Ovary (tissue), 7 donors: ENCODE measurements at regions not wholly inside any gene's neighbourhood (a gene's known extent, or its start where the extent isn't known, plus 50 kb on each side); places are given as distances from the start of the nearest gene placed in this dataset.

Source experiments
- DNase-seq, 5 donors: peaks; one replicate each; pipeline ENCODE4 v3.0.0-alpha.2; 2019 to 2020
- H3K27ac ChIP-seq, 2 donors: fragments of 200-600 bp; one replicate each; pipeline versions ENCODE4 v1.5.1 to v1.8.0; 2019 to 2022
- H3K27me3 ChIP-seq: fragments of 200-600 bp; one replicate; pipeline ENCODE4 v1.8.0; 2022
- H3K36me3 ChIP-seq: fragments of 200-600 bp; sonication (generic); one replicate; pipeline ENCODE4 v1.5.1; 2019
- H3K4me1 ChIP-seq: one replicate; pipeline ENCODE4 v1.8.1; 2013; ENCODE audit warnings: mild to moderate bottlenecking, moderate library complexity; ENCODE audit not compliant: insufficient read depth
- H3K4me3 ChIP-seq: fragments of 200-600 bp; sonication (generic); one replicate; pipeline ENCODE4 v1.5.1; 2017
- H3K9me3 ChIP-seq, 2 donors: fragments of 200-600 bp in 1 of 2; sonication (generic) in 1 of 2; one replicate each; pipeline versions ENCODE4 v1.5.1 to v1.8.1; 2013 to 2019; ENCODE audit warnings: mild to moderate bottlenecking in 1 of 2, moderate library complexity in 1 of 2
- EP300 ChIP-seq: sonication (generic); formaldehyde crosslinking; IDR thresholded peaks from one replicate; pipeline ENCODE4 v1.6.1; 2017; ENCODE audit warnings: antibody characterized with exemption
- POLR2A ChIP-seq: fragments of 450-650 bp; IDR thresholded peaks from one replicate; pipeline ENCODE4 v1.6.1; 2017; ENCODE audit warnings: antibody characterized with exemption, mild to moderate bottlenecking, moderate library complexity
- WGBS, 3 donors: extraction: QIAGEN DNeasy Blood & Tissue Kit in 1 of 3; methylation state at CpG; one replicate each; pipeline versions ENCODE4 v1.1.5 to v1.1.7; 2013 to 2017; 5-methylcytosine and 5-hydroxymethylcytosine counted together
- intact Hi-C, 4 donors: fragments of 100-400 bp; cut with DNase I; formaldehyde crosslinking; loops; one replicate each; pipeline versions ENCODE4 v1.11.0 to v1.15.1; 2022 to 2023
- TF ChIP-seq, protein P1 (sequence below), 3 donors: fragments of 450-650 bp in 2 of 3; fragments of 200-600 bp in 1 of 3; IDR thresholded peaks; one replicate each; pipeline versions ENCODE4 v1.5.1 to v1.8.0; 2016 to 2022; ENCODE audit warnings: antibody characterized with exemption in 3 of 3, mild to moderate bottlenecking in 1 of 3
- donor health status: DM: no; HTN: no; CAD: no; lungs with moderate emphysema.
- donor health status: DM: no; HTN: no; CAD: no.
- donor health status: Bipolar disorder and iron deficiency.
- donor health status: DM: no; HTN: no; CAD: no.
- donor health status: DM: yes; HTN: yes; CAD: no.

- intact Hi-C loops = loop anchor here in 2 of 4 donors (10.0 kb wide), 3 partner anchors 114 to 264 kb away; no protein-coding TSS in a partner anchor
- Histone ChIP-seq H3K27me3 (no peaks in the 10 kb centered on the region), H3K9me3 (no peaks in the 10 kb centered on the region), H3K4me1 (no peaks in the 10 kb centered on the region), H3K4me3 (no peak overlapping the region), H3K27ac (no peak overlapping the region), H3K36me3 (no peaks in the 10 kb centered on the region)
- TF ChIP-seq EP300 = no peak
- TF ChIP-seq POLR2A = no peak
- TF ChIP-seq, protein P1, sequence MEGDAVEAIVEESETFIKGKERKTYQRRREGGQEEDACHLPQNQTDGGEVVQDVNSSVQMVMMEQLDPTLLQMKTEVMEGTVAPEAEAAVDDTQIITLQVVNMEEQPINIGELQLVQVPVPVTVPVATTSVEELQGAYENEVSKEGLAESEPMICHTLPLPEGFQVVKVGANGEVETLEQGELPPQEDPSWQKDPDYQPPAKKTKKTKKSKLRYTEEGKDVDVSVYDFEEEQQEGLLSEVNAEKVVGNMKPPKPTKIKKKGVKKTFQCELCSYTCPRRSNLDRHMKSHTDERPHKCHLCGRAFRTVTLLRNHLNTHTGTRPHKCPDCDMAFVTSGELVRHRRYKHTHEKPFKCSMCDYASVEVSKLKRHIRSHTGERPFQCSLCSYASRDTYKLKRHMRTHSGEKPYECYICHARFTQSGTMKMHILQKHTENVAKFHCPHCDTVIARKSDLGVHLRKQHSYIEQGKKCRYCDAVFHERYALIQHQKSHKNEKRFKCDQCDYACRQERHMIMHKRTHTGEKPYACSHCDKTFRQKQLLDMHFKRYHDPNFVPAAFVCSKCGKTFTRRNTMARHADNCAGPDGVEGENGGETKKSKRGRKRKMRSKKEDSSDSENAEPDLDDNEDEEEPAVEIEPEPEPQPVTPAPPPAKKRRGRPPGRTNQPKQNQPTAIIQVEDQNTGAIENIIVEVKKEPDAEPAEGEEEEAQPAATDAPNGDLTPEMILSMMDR (IDR thresholded peaks at IDR 0.05) = no peak
- no peak for DNase-seq
- WGBS, 3 donors = 75 to 80% (median 78%) methylated on average over 17 of the region's 17 CpGs
Observed at GRCh38 chr19:29878973-29879654, 62.9 kb upstream of the URI1 start.

DNA sequence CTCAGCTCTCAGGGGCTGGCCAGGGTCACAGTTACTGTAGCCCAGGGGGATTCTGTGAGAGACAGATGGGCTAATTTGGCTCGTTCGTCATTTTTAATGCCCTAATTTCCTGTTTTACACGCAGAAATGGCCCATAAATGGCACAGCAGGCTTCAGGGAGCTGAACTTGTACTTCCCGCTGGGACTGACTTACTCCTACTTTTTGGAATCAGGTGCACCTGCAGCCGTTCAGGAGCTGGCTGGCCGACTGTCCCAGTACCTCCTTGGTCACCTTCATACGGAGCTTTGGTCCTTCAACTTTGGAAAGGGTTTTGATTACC is 62.4 kb upstream of the URI1 start:
- H3K9me3 ChIP-seq = no peaks in the 10 kb centered on the region
- TF ChIP-seq, protein P1 (IDR thresholded peaks at IDR 0.05) = no peak
- TF ChIP-seq POLR2A = no peak
- TF ChIP-seq EP300 = no peak
- H3K4me3 ChIP-seq = no peak overlapping the region
- H3K36me3 ChIP-seq = no peaks in the 10 kb centered on the region
- DNase-seq = no peak
- H3K27me3 ChIP-seq = no peaks in the 10 kb centered on the region
- 62 to 65% (median 63%) methylated on average over 7 of the region's 7 CpGs for WGBS, 3 donors
- intact Hi-C loops = loop anchor here in 2 of 4 donors (10.0 kb wide), 3 partner anchors 115 to 265 kb away; no protein-coding TSS in a partner anchor
- H3K4me1 ChIP-seq = no peaks in the 10 kb centered on the region
- H3K27ac ChIP-seq = no peak overlapping the region

DNA sequence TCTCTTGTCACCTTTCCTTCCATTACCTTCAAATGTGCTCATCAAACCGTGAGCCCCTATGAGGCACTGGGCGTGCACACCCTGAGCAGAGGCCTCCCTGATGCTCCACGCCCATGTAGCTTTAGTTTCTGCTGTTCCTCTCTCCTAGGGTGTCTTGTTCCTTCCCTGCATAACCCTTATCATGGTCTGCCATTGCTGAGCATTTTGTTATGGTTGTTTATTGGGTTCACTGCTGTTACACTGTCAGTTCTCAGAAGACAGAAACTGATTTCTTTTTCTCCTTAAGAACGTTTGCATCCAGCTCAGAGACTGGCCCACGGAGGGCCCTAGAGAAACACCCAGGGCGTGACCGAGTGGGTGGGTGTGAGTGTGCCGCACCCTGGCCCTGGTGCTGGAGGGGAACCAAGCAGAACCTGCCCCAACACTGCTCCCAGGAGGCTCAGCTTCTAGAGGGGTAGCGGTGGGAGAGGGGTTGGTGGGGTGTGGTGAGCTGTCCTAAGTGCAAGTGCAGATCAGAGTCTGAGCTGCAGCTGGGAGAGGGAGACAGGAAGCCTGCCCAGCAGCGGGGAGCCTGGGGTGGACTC is 61.4 kb upstream of the URI1 start:
- TF ChIP-seq POLR2A (no peak), EP300 (no peak)
- TF ChIP-seq, protein P1 (IDR thresholded peaks at IDR 0.05) = no peak
- no peak overlapping the region for H3K4me3 ChIP-seq
- WGBS, 3 donors = 66 to 71% (median 70%) methylated on average over 10 of the region's 10 CpGs
- H3K36me3 ChIP-seq = no peaks in the 10 kb centered on the region
- H3K27ac ChIP-seq = no peak overlapping the region
- no peak for DNase-seq
- H3K27me3 ChIP-seq = no peaks in the 10 kb centered on the region
- intact Hi-C loops = no loop called here
- H3K4me1 ChIP-seq = no peaks in the 10 kb centered on the region
- H3K9me3 ChIP-seq = no peaks in the 10 kb centered on the region

DNA sequence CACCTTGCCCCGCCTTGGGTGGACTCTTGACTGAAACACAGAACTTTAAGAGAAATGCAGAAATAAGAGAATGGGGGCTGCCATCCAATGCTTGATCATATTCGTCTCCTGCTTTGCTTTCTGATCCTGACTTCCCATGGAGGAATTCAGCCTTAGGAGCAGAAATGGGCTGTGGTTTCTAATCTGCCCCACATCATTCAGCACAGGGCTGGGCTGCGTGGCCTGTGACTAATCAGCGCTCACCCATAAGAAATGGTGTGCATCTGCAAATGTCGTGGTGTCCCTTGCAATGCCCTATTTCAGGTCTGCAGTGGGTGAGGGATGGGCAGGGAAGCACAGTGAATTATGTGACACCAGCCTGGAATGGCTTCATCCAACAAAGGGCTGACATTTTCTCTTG is 60.7 kb upstream of the URI1 start:
- H3K9me3 ChIP-seq = no peaks in the 10 kb centered on the region
- TF ChIP-seq POLR2A = no peak
- TF ChIP-seq EP300 = no peak
- TF ChIP-seq, protein P1 (IDR thresholded peaks at IDR 0.05) = no peak
- intact Hi-C loops = no loop called here
- no peak overlapping the region for H3K27ac ChIP-seq
- no peak for DNase-seq
- no peaks in the 10 kb centered on the region for H3K36me3 ChIP-seq
- H3K4me1 ChIP-seq = no peaks in the 10 kb centered on the region
- no peaks in the 10 kb centered on the region for H3K27me3 ChIP-seq
- H3K4me3 ChIP-seq = no peak overlapping the region
- WGBS, 3 donors = 83 to 86% (median 84%) methylated on average over 5 of the region's 5 CpGs
